HUES64 (cell line): ENCODE measurements at regions not wholly inside any gene's neighbourhood (a gene's known extent, or its start where the extent isn't known, plus 50 kb on each side); places are given as distances from the start of the nearest gene placed in this dataset.
"Not testable (repeated sequence)": the region's sequence is repeated elsewhere in the genome, so short reads cannot be mapped to it uniquely, and the experiment has no call there.

Source experiments
- H3K27ac ChIP-seq: 2 replicates; pipeline ENCODE4 v1.7.0; 2013; ENCODE audit warnings: low read depth, low read length, inconsistent platforms
- H3K27me3 ChIP-seq: 2 replicates; pipeline ENCODE4 v1.6.1; 2013; ENCODE audit warnings: mild to moderate bottlenecking, low read length; ENCODE audit not compliant: insufficient read depth
- H3K36me3 ChIP-seq: 2 replicates; pipeline ENCODE4 v1.6.1; 2013; ENCODE audit warnings: mild to moderate bottlenecking, low read length; ENCODE audit not compliant: insufficient read depth
- H3K4me1 ChIP-seq: 2 replicates; pipeline ENCODE4 v1.6.1; 2013; ENCODE audit warnings: mild to moderate bottlenecking, low read length, moderate library complexity; ENCODE audit not compliant: insufficient read depth
- H3K4me3 ChIP-seq: 2 replicates; pipeline ENCODE4 v1.5.1; 2013; ENCODE audit warnings: mild to moderate bottlenecking, low read length, moderate library complexity
- H3K9ac ChIP-seq: 2 replicates; pipeline ENCODE4 v1.6.1; 2013; ENCODE audit warnings: mild to moderate bottlenecking, low read depth, low read length
- H3K9me3 ChIP-seq: 2 replicates; pipeline ENCODE4 v1.6.1; 2013; ENCODE audit warnings: low read depth, low read length; ENCODE audit not compliant: insufficient read depth
- WGBS: fragments of 150-250, 120-280 bp; methylation state at CpG from one replicate; pipeline ENCODE4 v1.1.7; 2013; ENCODE audit warnings: missing lambda C conversion rate; 5-methylcytosine and 5-hydroxymethylcytosine counted together

GRCh38 chr7:50855526-50855925, 72.8 kb upstream of the GRB10 start:
- H3K4me1 ChIP-seq = no peaks in the 10 kb centered on the region
- H3K27ac ChIP-seq = no peak overlapping the region
- WGBS = 97% methylated on average over 5 of the region's 5 CpGs
- no peaks in the 10 kb centered on the region for H3K27me3 ChIP-seq
- H3K4me3 ChIP-seq = no peak overlapping the region
- no peak overlapping the region for H3K9ac ChIP-seq
- H3K9me3 ChIP-seq = no peaks in the 10 kb centered on the region
- no peaks in the 10 kb centered on the region for H3K36me3 ChIP-seq

GRCh38 chr7:50854831-50855230, 72.1 kb upstream of the GRB10 start:
- 96% methylated on average over 3 of the region's 3 CpGs for WGBS
- Histone ChIP-seq H3K4me3 (no peak overlapping the region), H3K4me1 (no peaks in the 10 kb centered on the region), H3K9me3 (no peaks in the 10 kb centered on the region), H3K9ac (no peak overlapping the region), H3K27ac (no peak overlapping the region), H3K36me3 (no peaks in the 10 kb centered on the region), H3K27me3 (no peaks in the 10 kb centered on the region)

- WGBS = 94% methylated on average over 6 of the region's 6 CpGs
Measured at GRCh38 chr7:50854247-50854646, 71.6 kb upstream of the GRB10 start.

GRCh38 chr7:50853311-50853710, 70.6 kb upstream of the GRB10 start:
- H3K9me3 ChIP-seq = no peaks in the 10 kb centered on the region
- 89% methylated on average over 4 of the region's 4 CpGs for WGBS
- no peaks in the 10 kb centered on the region for H3K36me3 ChIP-seq
- no peak overlapping the region for H3K27ac ChIP-seq
- H3K27me3 ChIP-seq = no peaks in the 10 kb centered on the region
- H3K9ac ChIP-seq = no peak overlapping the region
- H3K4me1 ChIP-seq = no peaks in the 10 kb centered on the region
- no peak overlapping the region for H3K4me3 ChIP-seq

More at GRCh38 chr7:50854247-50854646, 71.6 kb upstream of the GRB10 start:
- Histone ChIP-seq H3K36me3 (no peaks in the 10 kb centered on the region), H3K4me1 (no peaks in the 10 kb centered on the region), H3K9ac (no peak overlapping the region), H3K4me3 (no peak overlapping the region), H3K9me3 (no peaks in the 10 kb centered on the region), H3K27ac (no peak overlapping the region), H3K27me3 (no peaks in the 10 kb centered on the region)

- no peaks in the 10 kb centered on the region for H3K9me3 ChIP-seq
- H3K4me3 ChIP-seq = no peak overlapping the region
- H3K36me3 ChIP-seq = no peaks in the 10 kb centered on the region
- no peaks in the 10 kb centered on the region for H3K4me1 ChIP-seq
- H3K27ac ChIP-seq = no peak overlapping the region
- no peaks in the 10 kb centered on the region for H3K27me3 ChIP-seq
- no peak overlapping the region for H3K9ac ChIP-seq
Measured at GRCh38 chr7:50852901-50853300, 70.2 kb upstream of the GRB10 start.

- Histone ChIP-seq H3K4me1 (no peaks in the 10 kb centered on the region), H3K9ac (no peak overlapping the region), H3K27ac (no peak overlapping the region), H3K36me3 (no peaks in the 10 kb centered on the region), H3K9me3 (no peaks in the 10 kb centered on the region), H3K27me3 (no peaks in the 10 kb centered on the region), H3K4me3 (no peak overlapping the region)
- 89% methylated on average over 5 of the region's 6 CpGs for WGBS
Measured at GRCh38 chr7:50851891-50852290, 69.2 kb upstream of the GRB10 start.

- no peak overlapping the region for H3K9ac ChIP-seq
- no peaks in the 10 kb centered on the region for H3K27me3 ChIP-seq
- no peaks in the 10 kb centered on the region for H3K36me3 ChIP-seq
- WGBS = 89% methylated on average over 7 of the region's 7 CpGs
- H3K4me3 ChIP-seq = no peak overlapping the region
- no peaks in the 10 kb centered on the region for H3K4me1 ChIP-seq
- H3K9me3 ChIP-seq = no peaks in the 10 kb centered on the region; the same call in 1 of the 2 replicates
- H3K27ac ChIP-seq = no peak overlapping the region
Measured at GRCh38 chr7:50851451-50851850, 68.8 kb upstream of the GRB10 start.

GRCh38 chr7:50849991-50850390, 67.3 kb upstream of the GRB10 start:
- Histone ChIP-seq H3K9me3 (peaks cover 3% of the 10 kb centered on the region; the same call in 1 of the 2 replicates), H3K4me3 (no peak overlapping the region), H3K36me3 (no peaks in the 10 kb centered on the region), H3K27me3 (no peaks in the 10 kb centered on the region), H3K9ac (no peak overlapping the region), H3K27ac (no peak overlapping the region), H3K4me1 (no peaks in the 10 kb centered on the region)
- 94% methylated on average over 1 of the region's 1 CpG for WGBS

- Histone ChIP-seq H3K4me3 (no peak overlapping the region), H3K27ac (no peak overlapping the region), H3K4me1 (no peaks in the 10 kb centered on the region), H3K9me3 (peaks cover 3% of the 10 kb centered on the region; the same call in 1 of the 2 replicates), H3K27me3 (no peaks in the 10 kb centered on the region), H3K36me3 (no peaks in the 10 kb centered on the region), H3K9ac (no peak overlapping the region)
- WGBS = 71% methylated on average over 2 of the region's 2 CpGs
Measured at GRCh38 chr7:50848203-50848602, 65.5 kb upstream of the GRB10 start.

GRCh38 chr7:50844861-50845260, 62.2 kb upstream of the GRB10 start:
- H3K9me3 ChIP-seq = not testable (repeated sequence)

GRCh38 chr7:50842041-50842440, 59.3 kb upstream of the GRB10 start:
- Histone ChIP-seq H3K9ac (no peak overlapping the region), H3K4me1 (no peaks in the 10 kb centered on the region), H3K27ac (no peak overlapping the region), H3K9me3 (peaks cover 3% of the 10 kb centered on the region; the same call in 1 of the 2 replicates), H3K27me3 (no peaks in the 10 kb centered on the region), H3K4me3 (no peak overlapping the region), H3K36me3 (no peaks in the 10 kb centered on the region)
- WGBS = 92% methylated on average over 6 of the region's 6 CpGs

More at GRCh38 chr7:50844861-50845260, 62.2 kb upstream of the GRB10 start:
- H3K4me3 ChIP-seq, H3K9ac ChIP-seq, H3K27ac ChIP-seq, H3K36me3 ChIP-seq, H3K27me3 ChIP-seq, H3K4me1 ChIP-seq: not testable (repeated sequence)
- 98% methylated on average over 5 of the region's 7 CpGs for WGBS

GRCh38 chr7:50838675-50839377, 56.1 kb upstream of the GRB10 start:
- no peaks in the 10 kb centered on the region for H3K27me3 ChIP-seq
- no peaks in the 10 kb centered on the region for H3K36me3 ChIP-seq
- no peaks in the 10 kb centered on the region for H3K9me3 ChIP-seq
- H3K4me3 ChIP-seq = no peak overlapping the region
- H3K27ac ChIP-seq = no peak overlapping the region
- H3K4me1 ChIP-seq = no peaks in the 10 kb centered on the region
- WGBS = 80% methylated on average over 9 of the region's 10 CpGs
- no peak overlapping the region for H3K9ac ChIP-seq
